NCI-H1694 treated with DMSO at 0.1 percent for 48 hours (cell line): ENCODE measurements at regions not wholly inside any gene's neighbourhood (a gene's known extent, or its start where the extent isn't known, plus 50 kb on each side); places are given as distances from the start of the nearest gene placed in this dataset.

Source experiments
- DNase-seq: peaks from one replicate; lab custom pipeline; 2025; lab: John Stamatoyannopoulos, UW

- no peak for DNase-seq
Measured at GRCh38 chr5:165286692-165287091, 1781.3 kb downstream of the MAT2B start.

GRCh38 chr5:165290535-165290934 lies 1785.1 kb downstream of the MAT2B start:
- no peak for DNase-seq

- no peak for DNase-seq
Measured at GRCh38 chr5:165296401-165297130, 1791.1 kb downstream of the MAT2B start.

GRCh38 chr5:165304193-165304827 lies 1798.9 kb downstream of the MAT2B start:
- DNase-seq: no peak

GRCh38 chr5:165305596-165305995 lies 1800.2 kb downstream of the MAT2B start:
- DNase-seq: no peak

- DNase-seq: no peak
Measured at GRCh38 chr5:165309446-165309845, 1804.0 kb downstream of the MAT2B start.

- DNase-seq: no peak
Measured at GRCh38 chr5:165310031-165310430, 1804.6 kb downstream of the MAT2B start.

GRCh38 chr5:165321912-165322311 lies 1816.5 kb downstream of the MAT2B start:
- DNase-seq: no peak

GRCh38 chr5:165325221-165325620 lies 1819.8 kb downstream of the MAT2B start:
- no peak for DNase-seq

- no peak for DNase-seq
Measured at GRCh38 chr5:165327631-165328030, 1822.2 kb downstream of the MAT2B start.

GRCh38 chr5:165328846-165329245 lies 1823.4 kb downstream of the MAT2B start:
- no peak for DNase-seq

GRCh38 chr5:165333623-165334022 lies 1828.2 kb downstream of the MAT2B start:
- no peak for DNase-seq

GRCh38 chr5:165334201-165334600 lies 1828.8 kb downstream of the MAT2B start:
- DNase-seq: no peak

GRCh38 chr5:165349735-165350134 lies 1844.3 kb downstream of the MAT2B start:
- DNase-seq: no peak

- DNase-seq: no peak
Measured at GRCh38 chr5:165351342-165351741, 1845.9 kb downstream of the MAT2B start.

- no peak for DNase-seq
Measured at GRCh38 chr5:165360366-165360765, 1854.9 kb downstream of the MAT2B start.

- DNase-seq: no peak
Measured at GRCh38 chr5:165360784-165361542, 1855.5 kb downstream of the MAT2B start.

GRCh38 chr5:165370233-165370632 lies 1864.8 kb downstream of the MAT2B start:
- DNase-seq: no peak

- no peak for DNase-seq
Measured at GRCh38 chr5:165370794-165371193, 1865.4 kb downstream of the MAT2B start.

- DNase-seq: no peak
Measured at GRCh38 chr5:165375201-165375600, 1869.8 kb downstream of the MAT2B start.

GRCh38 chr5:165393839-165394238 lies 1888.4 kb downstream of the MAT2B start:
- DNase-seq: no peak

GRCh38 chr5:165397516-165397915 lies 1892.1 kb downstream of the MAT2B start:
- no peak for DNase-seq

GRCh38 chr5:165400086-165400485 lies 1894.7 kb downstream of the MAT2B start:
- DNase-seq: no peak
